ENCODE measurements at regions not wholly inside any gene's neighbourhood (a gene's known extent, or its start where the extent isn't known, plus 50 kb on each side); places are given as distances from the start of the nearest gene placed in this dataset.
A peak's percentile ranks its signal among the peaks of the same experiment; 100 is the strongest.

DNA sequence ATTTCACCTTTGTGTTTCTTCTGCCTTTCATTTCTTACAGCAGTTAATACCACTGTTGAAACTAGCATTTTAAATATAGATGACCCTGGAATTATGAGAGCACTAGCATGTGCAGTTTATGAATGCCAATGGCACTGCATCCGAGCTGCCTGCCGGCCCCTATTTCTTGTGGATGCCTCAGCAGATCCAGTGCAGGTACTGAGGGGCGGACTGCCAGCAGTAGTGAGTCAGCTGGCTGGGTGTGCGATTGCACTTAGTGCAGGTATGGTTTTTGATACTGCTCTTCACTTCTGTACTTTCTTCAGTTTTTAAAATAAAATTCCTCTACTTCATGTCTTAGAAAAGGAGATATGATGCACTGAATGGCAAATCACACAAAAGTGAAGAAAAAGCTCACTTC is 453.0 kb downstream of the DIPK2A start:
- H3K4me1 ChIP-seq (ENCODE audit: control insufficient read depth, insufficient read depth, low read length): no peaks in the 10 kb centered on the region
- H3K27me3 ChIP-seq (ENCODE audit: control insufficient read depth, insufficient read depth, low read length): no peaks in the 10 kb centered on the region
- WGBS (ENCODE audit: insufficient coverage, low lambda C conversion rate): no CpG with 5 or more reads among the region's 4 CpGs
- no peak overlapping the region for H3K27ac ChIP-seq (ENCODE audit: low read length)
- H3K9me3 ChIP-seq (ENCODE audit: control insufficient read depth, low read depth, low read length): no peaks in the 10 kb centered on the region
- no peak overlapping the region for H3K4me3 ChIP-seq (ENCODE audit: low read length)
- no peak for DNase-seq
- H3K36me3 ChIP-seq (ENCODE audit: control insufficient read depth, insufficient read depth, low read length): no peaks in the 10 kb centered on the region

DNA sequence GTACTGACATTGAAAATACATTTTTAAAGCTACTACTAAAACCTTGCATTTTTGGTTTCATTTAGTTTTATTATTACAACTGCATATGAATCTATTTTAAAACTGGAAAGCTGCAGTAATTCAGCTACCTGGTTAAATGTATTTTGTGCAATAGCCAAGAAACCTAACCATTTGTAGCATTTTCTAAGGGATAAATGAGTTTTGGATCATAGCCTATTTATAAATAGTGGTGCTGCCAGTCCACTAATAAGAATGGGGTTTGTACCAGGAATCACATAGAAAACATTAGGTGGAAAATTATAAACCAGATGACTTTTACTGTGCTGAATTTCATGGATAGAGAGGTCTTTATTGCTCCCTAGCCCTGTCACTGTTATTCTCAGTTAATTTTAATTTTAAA is 454.7 kb downstream of the DIPK2A start:
- H3K4me1 ChIP-seq (ENCODE audit: control insufficient read depth, insufficient read depth, low read length): no peaks in the 10 kb centered on the region
- no peak overlapping the region for H3K4me3 ChIP-seq (ENCODE audit: low read length)
- no peak for DNase-seq
- no peaks in the 10 kb centered on the region for H3K36me3 ChIP-seq (ENCODE audit: control insufficient read depth, insufficient read depth, low read length)
- H3K27ac ChIP-seq (ENCODE audit: low read length): no peak overlapping the region
- H3K9me3 ChIP-seq (ENCODE audit: control insufficient read depth, low read depth, low read length): no peaks in the 10 kb centered on the region
- no peaks in the 10 kb centered on the region for H3K27me3 ChIP-seq (ENCODE audit: control insufficient read depth, insufficient read depth, low read length)

DNA sequence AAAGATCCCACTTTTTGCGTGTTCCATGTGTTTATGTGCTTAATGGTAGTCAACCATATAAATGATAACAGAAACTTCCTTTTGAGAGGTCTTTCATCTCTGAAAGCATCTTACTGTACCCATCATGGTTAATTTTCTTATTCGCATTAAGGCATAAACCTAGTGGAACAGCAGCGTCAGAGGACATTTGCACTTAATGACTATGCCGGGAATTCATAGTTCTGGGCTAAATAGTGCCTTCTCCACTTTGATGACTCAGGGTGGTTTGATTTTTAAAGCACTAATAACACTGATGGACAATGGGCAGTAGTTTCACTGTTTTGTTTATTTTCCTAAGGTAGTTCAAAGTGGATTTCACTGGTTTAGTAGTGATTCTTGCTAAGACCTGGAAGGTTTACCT is 455.3 kb downstream of the DIPK2A start:
- no peaks in the 10 kb centered on the region for H3K27me3 ChIP-seq (ENCODE audit: control insufficient read depth, insufficient read depth, low read length)
- WGBS (ENCODE audit: insufficient coverage, low lambda C conversion rate): no CpG with 5 or more reads among the region's 4 CpGs
- H3K4me1 ChIP-seq (ENCODE audit: control insufficient read depth, insufficient read depth, low read length): no peaks in the 10 kb centered on the region
- no peak overlapping the region for H3K4me3 ChIP-seq (ENCODE audit: low read length)
- no peak for DNase-seq
- no peaks in the 10 kb centered on the region for H3K36me3 ChIP-seq (ENCODE audit: control insufficient read depth, insufficient read depth, low read length)
- H3K9me3 ChIP-seq (ENCODE audit: control insufficient read depth, low read depth, low read length): no peaks in the 10 kb centered on the region
- H3K27ac ChIP-seq (ENCODE audit: low read length): no peak overlapping the region

DNA sequence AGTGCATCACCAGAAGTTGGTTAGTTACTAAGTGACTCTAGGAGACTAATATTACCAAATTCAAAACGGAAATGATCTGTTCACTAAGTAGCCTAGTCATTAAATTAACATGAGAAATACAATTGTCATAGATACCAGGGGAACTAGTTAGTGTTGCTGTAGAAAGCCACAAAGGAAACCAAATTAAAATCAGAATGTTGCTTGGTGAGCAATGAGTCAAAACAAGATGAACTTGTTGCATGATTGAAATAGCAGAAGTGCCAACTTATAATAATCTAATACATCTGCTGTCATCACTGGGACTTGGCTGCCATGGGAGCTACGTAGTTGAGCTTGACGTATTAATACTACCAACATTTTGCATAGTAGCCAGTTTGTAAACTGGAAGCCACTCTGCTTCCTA is 458.1 kb downstream of the DIPK2A start:
- Histone ChIP-seq H3K9me3 (ENCODE audit: control insufficient read depth, low read depth, low read length) (no peaks in the 10 kb centered on the region), H3K27me3 (ENCODE audit: control insufficient read depth, insufficient read depth, low read length) (no peaks in the 10 kb centered on the region), H3K4me1 (ENCODE audit: control insufficient read depth, insufficient read depth, low read length) (no peaks in the 10 kb centered on the region), H3K36me3 (ENCODE audit: control insufficient read depth, insufficient read depth, low read length) (no peaks in the 10 kb centered on the region), H3K27ac (ENCODE audit: low read length) (no peak overlapping the region), H3K4me3 (ENCODE audit: low read length) (no peak overlapping the region)
- no peak for DNase-seq
- WGBS (ENCODE audit: insufficient coverage, low lambda C conversion rate): 100% methylated on average over 1 of the region's 3 CpGs

DNA sequence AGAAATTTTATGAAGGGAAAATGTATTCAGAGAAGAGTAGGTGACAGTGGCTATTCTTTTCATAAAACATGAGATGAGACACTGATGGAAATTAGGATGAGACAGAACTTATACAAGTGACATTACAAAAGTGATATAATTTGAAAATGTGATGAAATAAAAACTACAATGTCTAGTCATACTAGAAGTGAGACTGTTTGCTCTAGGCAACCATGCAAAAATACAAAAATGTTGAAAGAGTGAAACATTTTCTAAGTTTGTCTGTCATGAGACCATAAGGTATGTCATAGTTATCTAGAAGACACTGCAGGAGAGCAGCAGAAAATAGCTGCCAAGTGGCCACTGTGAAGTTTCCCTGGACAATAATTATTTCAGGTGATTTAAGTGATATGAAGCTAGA is 459.5 kb downstream of the DIPK2A start:
- H3K27ac ChIP-seq (ENCODE audit: low read length): no peak overlapping the region

DNA sequence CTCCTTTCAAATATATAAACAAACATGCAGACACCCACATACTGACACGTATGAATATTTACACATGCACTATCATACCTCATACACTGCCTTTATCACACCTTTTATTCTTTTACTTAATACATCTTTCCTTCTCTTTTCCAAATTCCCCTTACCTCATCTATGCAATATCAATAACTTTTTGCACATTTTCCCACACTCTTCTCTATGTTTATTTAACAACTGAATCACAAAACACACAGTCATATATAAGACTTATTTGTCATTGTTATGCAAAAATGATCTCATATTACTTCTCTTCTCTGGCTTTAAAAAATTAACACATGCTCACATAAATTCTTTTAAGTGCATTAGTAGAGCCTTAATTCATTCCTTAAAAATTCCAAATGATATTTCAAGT is 461.4 kb downstream of the DIPK2A start:
- H3K9me3 ChIP-seq (ENCODE audit: control insufficient read depth, low read depth, low read length): no peaks in the 10 kb centered on the region
- no peaks in the 10 kb centered on the region for H3K27me3 ChIP-seq (ENCODE audit: control insufficient read depth, insufficient read depth, low read length)
- H3K4me3 ChIP-seq (ENCODE audit: low read length): no peak overlapping the region
- H3K27ac ChIP-seq (ENCODE audit: low read length): no peak overlapping the region
- no peaks in the 10 kb centered on the region for H3K36me3 ChIP-seq (ENCODE audit: control insufficient read depth, insufficient read depth, low read length)
- DNase-seq: no peak
- 67% methylated on average over 1 of the region's 1 CpG for WGBS (ENCODE audit: insufficient coverage, low lambda C conversion rate)
- H3K4me1 ChIP-seq (ENCODE audit: control insufficient read depth, insufficient read depth, low read length): no peaks in the 10 kb centered on the region

More for the DNA sequence above, 459.5 kb downstream of the DIPK2A start:
- no peaks in the 10 kb centered on the region for H3K4me1 ChIP-seq (ENCODE audit: control insufficient read depth, insufficient read depth, low read length)
- H3K27me3 ChIP-seq (ENCODE audit: control insufficient read depth, insufficient read depth, low read length): no peaks in the 10 kb centered on the region
- no peak for DNase-seq
- no peak overlapping the region for H3K4me3 ChIP-seq (ENCODE audit: low read length)
- H3K36me3 ChIP-seq (ENCODE audit: control insufficient read depth, insufficient read depth, low read length): no peaks in the 10 kb centered on the region
- no peaks in the 10 kb centered on the region for H3K9me3 ChIP-seq (ENCODE audit: control insufficient read depth, low read depth, low read length)

DNA sequence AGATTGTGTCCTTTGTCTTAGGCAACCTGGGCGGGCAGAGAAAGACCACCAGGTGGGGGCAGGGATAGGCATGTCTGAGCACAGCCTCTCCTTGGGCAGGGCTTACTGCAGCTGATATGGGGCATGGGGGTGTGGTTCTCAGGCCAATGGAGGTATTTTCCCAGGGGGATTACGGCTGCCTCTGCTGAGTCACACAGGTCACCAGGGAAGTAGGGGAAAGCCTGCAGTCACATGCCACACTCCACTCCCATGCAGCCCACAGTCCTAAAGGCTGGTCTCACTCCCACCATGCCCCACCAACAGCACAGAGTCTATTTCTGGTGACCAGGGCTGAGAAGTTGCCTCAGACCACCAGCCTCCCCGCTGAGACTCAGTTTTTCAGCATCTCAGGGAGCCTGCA is 466.4 kb downstream of the DIPK2A start:
- H3K36me3 ChIP-seq (ENCODE audit: control insufficient read depth, insufficient read depth, low read length): no peaks in the 10 kb centered on the region
- no CpG with 5 or more reads among the region's 3 CpGs for WGBS (ENCODE audit: insufficient coverage, low lambda C conversion rate)
- peak in 1 of 2 donors; percentile 4 for DNase-seq
- H3K27me3 ChIP-seq (ENCODE audit: control insufficient read depth, insufficient read depth, low read length): no peaks in the 10 kb centered on the region
- no peaks in the 10 kb centered on the region for H3K9me3 ChIP-seq (ENCODE audit: control insufficient read depth, low read depth, low read length)
- no peaks in the 10 kb centered on the region for H3K4me1 ChIP-seq (ENCODE audit: control insufficient read depth, insufficient read depth, low read length)
- no peak overlapping the region for H3K4me3 ChIP-seq (ENCODE audit: low read length)
- H3K27ac ChIP-seq (ENCODE audit: low read length): no peak overlapping the region

DNA sequence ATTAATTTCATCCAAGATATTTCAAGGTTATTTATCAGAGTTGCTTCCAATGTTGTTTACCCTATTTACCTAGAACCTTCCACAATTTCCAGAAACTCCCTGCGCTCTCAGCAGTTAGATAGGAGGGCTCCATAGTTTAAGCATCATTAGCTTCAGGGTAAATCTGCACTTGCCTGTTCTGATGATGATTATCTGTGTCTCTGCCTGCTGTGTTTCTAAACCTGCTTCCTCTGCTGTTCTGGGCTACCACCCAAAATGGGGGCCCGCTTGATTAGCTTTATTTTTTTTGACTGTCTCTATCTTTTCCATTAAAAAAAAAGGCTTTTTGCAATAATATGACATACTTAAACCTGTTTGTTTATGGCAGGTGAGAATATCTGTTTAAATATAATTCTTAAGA is 472.4 kb downstream of the DIPK2A start:
- no CpG with 5 or more reads among the region's 2 CpGs for WGBS (ENCODE audit: insufficient coverage, low lambda C conversion rate)
- Histone ChIP-seq H3K27ac (ENCODE audit: low read length) (no peak overlapping the region), H3K27me3 (ENCODE audit: control insufficient read depth, insufficient read depth, low read length) (no peaks in the 10 kb centered on the region)

DNA sequence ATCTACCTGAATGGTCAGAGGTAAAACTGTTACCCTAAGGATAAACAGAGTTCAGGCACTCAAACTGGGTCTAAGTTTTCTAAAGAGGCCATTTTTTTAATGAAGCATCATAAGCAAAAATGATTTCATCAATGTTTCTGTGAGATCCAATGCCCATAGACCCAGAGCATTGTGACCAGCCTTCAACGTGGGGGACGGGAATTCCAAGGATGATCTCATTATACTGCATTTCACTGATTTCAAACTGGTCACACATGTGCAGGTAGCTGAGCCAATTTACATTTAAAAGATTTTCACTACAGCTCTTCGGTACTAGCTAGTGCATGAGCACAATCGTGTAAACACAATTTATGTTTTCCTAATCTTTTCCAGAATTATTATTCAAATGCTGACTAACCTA is 472.9 kb downstream of the DIPK2A start:
- Histone ChIP-seq H3K36me3 (ENCODE audit: control insufficient read depth, insufficient read depth, low read length) (no peaks in the 10 kb centered on the region), H3K27ac (ENCODE audit: low read length) (no peak overlapping the region), H3K27me3 (ENCODE audit: control insufficient read depth, insufficient read depth, low read length) (no peaks in the 10 kb centered on the region), H3K4me3 (ENCODE audit: low read length) (no peak overlapping the region), H3K4me1 (ENCODE audit: control insufficient read depth, insufficient read depth, low read length) (no peaks in the 10 kb centered on the region), H3K9me3 (ENCODE audit: control insufficient read depth, low read depth, low read length) (no peaks in the 10 kb centered on the region)
- no peak for DNase-seq
- 100% methylated on average over 2 of the region's 4 CpGs for WGBS (ENCODE audit: insufficient coverage, low lambda C conversion rate)

More for the DNA sequence above, 472.4 kb downstream of the DIPK2A start:
- Histone ChIP-seq H3K36me3 (ENCODE audit: control insufficient read depth, insufficient read depth, low read length) (no peaks in the 10 kb centered on the region), H3K4me3 (ENCODE audit: low read length) (no peak overlapping the region), H3K4me1 (ENCODE audit: control insufficient read depth, insufficient read depth, low read length) (no peaks in the 10 kb centered on the region), H3K9me3 (ENCODE audit: control insufficient read depth, low read depth, low read length) (no peaks in the 10 kb centered on the region)
- DNase-seq: no peak

DNA sequence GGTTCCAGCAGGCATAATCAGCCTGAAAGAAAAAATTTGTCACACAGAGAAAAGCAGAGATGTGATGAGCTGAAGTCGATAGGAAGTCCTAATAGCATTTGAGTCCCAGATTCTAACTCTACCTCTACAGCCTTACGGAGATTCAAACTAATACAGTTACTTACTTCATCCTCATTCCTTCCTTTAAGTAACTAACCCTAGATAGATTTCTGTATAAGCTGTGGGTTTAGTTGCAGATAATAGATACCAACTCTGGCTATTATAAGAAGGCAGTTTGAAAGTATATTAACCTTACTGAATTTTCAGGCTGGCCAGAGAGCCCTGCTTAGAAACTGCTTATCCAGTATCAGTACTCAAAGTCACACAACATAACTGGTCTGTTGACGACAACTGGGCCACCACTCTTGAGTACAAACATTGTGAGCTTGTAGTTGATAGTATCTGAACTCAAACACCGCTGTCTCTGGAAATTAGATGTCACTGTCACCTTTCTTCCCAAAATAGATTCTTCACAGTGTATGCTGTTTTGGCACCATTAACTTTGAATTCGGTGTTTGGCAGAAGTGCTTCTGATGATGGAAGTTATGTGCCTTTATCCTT is 484.3 kb downstream of the DIPK2A start:
- no CpG with 5 or more reads among the region's 5 CpGs for WGBS (ENCODE audit: insufficient coverage, low lambda C conversion rate)
- Histone ChIP-seq H3K36me3 (ENCODE audit: control insufficient read depth, insufficient read depth, low read length) (no peaks in the 10 kb centered on the region), H3K4me1 (ENCODE audit: control insufficient read depth, insufficient read depth, low read length) (no peaks in the 10 kb centered on the region), H3K9me3 (ENCODE audit: control insufficient read depth, low read depth, low read length) (no peaks in the 10 kb centered on the region), H3K27me3 (ENCODE audit: control insufficient read depth, insufficient read depth, low read length) (no peaks in the 10 kb centered on the region), H3K4me3 (ENCODE audit: low read length) (no peak overlapping the region), H3K27ac (ENCODE audit: low read length) (no peak overlapping the region)
- DNase-seq: no peak

DNA sequence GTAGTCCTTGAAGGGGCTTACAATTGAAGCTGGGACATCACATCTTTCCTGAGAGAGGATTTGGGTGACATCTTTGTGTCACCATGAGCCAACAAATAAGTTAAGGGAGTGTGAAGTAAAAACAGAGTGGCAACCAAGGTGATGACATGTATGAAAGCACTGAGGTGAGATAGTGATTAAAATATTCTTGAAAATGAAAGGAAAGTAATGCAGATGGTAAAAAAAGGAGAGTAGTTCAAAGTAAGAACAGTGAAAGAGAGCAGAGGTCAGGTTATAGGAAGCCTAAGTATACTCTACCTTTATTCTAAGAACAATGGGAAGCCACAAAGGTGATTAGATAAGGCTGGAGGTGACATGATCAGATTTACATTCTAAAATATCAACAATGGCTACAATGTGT is 486.1 kb downstream of the DIPK2A start:
- H3K4me3 ChIP-seq (ENCODE audit: low read length): no peak overlapping the region
- no peak for DNase-seq
- H3K36me3 ChIP-seq (ENCODE audit: control insufficient read depth, insufficient read depth, low read length): no peaks in the 10 kb centered on the region
- H3K27me3 ChIP-seq (ENCODE audit: control insufficient read depth, insufficient read depth, low read length): no peaks in the 10 kb centered on the region
- H3K27ac ChIP-seq (ENCODE audit: low read length): no peak overlapping the region
- H3K9me3 ChIP-seq (ENCODE audit: control insufficient read depth, low read depth, low read length): no peaks in the 10 kb centered on the region
- H3K4me1 ChIP-seq (ENCODE audit: control insufficient read depth, insufficient read depth, low read length): no peaks in the 10 kb centered on the region

Measured in large intestine (tissue), 3 donors.